ENCODE measurements at regions not wholly inside any gene's neighbourhood (a gene's known extent, or its start where the extent isn't known, plus 50 kb on each side); places are given as distances from the start of the nearest gene placed in this dataset.

DNA sequence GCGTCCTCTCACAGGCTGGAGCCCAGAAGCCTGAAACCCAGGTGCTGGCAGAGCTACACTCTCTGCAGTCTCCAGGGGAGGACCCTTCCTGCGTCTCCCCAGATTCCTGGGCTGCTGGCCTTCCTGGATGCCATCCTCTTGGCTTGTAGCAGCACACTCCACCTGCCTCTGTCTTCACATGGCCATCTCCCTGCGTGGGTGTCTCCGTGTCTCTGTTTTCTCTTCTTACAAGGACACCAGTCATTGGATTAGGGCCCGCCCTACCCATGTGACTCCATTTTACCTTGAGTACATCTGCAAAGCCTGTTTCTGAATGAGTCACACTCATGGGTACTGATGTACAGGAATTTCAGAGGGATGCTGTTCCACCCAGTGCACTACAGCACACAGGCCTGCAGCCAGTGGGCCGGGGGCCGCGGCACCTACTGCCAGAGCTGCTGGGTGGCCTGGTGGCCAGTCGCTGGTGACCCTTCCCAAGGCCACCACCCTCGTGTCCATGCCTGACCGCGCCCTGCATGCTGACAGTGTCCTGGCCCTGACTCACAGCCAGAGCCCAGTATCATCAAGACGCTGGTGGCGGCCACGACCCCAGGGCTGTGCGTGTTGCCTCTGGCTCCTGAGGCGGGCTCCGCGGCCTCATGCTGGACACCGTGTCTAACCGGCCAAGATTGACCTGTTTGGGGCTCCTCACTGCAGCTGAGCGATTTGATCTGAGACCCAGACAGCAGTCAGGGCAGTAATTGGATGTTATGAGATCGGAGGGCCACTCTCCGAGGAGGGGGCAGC is 63.6 kb upstream of the NKX1-1 start:
- DNase-seq: no peak
- Histone ChIP-seq H3K27ac (ENCODE audit: insufficient read depth, low read length, poor library complexity, severe bottlenecking) (no peak overlapping the region), H3K4me3 (ENCODE audit: insufficient read depth, low read depth, low read length, poor library complexity, severe bottlenecking) (no peak overlapping the region), H3K9me3 (ENCODE audit: control insufficient read depth, low read length) (no peaks in the 10 kb centered on the region), H3K27me3 (replicated peaks; ENCODE audit: control insufficient read depth, insufficient read depth, low read length, poor library complexity, severe bottlenecking) (peaks cover 21% of the 10 kb centered on the region), H3K36me3 (ENCODE audit: control insufficient read depth, insufficient read depth, low read length) (no peaks in the 10 kb centered on the region), H3K4me1 (ENCODE audit: control insufficient read depth, insufficient read depth, low read length, poor library complexity, severe bottlenecking) (no peaks in the 10 kb centered on the region)

DNA sequence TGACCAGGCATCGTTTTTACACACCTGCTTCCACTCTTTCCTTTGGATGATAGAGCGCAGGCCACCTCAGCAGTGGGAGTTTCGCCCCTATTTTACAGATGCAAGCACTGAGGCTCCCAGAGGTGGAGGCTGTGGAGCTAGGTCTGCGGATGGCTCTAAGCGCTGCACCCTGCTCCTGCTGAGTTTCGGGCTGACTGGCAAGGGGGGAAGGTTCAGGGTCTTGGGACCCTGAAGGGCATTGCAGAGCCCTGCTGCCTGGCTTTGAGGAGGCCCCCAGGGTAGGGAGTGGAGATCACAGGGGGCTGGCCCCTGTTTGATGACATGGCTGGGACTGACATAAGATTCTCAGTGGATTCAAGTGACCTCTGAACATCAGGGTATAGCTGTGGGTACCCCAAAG is 62.8 kb upstream of the NKX1-1 start:
- Histone ChIP-seq H3K36me3 (ENCODE audit: control insufficient read depth, insufficient read depth, low read length) (no peaks in the 10 kb centered on the region), H3K4me3 (ENCODE audit: insufficient read depth, low read depth, low read length, poor library complexity, severe bottlenecking) (no peak overlapping the region), H3K27ac (ENCODE audit: insufficient read depth, low read length, poor library complexity, severe bottlenecking) (no peak overlapping the region), H3K4me1 (ENCODE audit: control insufficient read depth, insufficient read depth, low read length, poor library complexity, severe bottlenecking) (no peaks in the 10 kb centered on the region), H3K27me3 (replicated peaks; ENCODE audit: control insufficient read depth, insufficient read depth, low read length, poor library complexity, severe bottlenecking) (peaks cover 21% of the 10 kb centered on the region), H3K9me3 (ENCODE audit: control insufficient read depth, low read length) (no peaks in the 10 kb centered on the region)
- DNase-seq: no peak

DNA sequence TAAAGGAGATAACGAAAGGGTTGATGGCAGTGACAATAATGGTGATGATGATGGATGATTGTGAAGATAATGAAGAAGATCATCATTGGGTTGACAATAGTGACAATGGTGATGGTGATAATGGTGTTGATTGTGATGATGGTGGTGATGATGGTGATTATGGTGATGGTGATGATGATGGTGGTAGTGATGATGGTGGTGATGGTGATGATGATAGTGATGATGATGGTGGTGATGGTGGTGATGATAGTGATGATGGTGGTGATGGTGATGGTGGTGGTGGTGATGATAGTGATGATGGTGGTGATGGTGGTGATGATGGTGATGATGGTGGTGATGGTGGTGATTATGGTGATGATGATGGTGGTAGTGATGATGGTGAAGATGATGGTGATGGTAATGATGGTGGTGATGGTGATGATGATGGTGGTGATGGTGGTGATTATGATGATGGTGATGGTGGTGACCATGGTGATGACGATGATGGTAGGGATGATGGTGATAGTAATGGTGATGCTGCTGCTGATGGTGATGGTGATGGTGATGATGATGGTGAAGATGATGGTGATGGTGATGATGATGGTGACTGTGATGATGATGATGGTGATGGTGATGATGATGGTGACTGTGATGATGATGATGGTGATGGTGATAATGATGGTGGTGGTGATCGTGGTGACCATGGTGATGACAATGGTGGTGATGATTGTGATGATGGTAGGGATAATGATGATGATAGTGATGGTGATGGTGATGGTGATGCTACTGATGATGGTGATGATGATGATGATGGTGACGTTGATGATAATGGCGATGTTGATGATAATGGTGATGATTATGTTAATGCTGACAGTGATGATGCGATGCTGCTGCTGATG is 61.6 kb upstream of the NKX1-1 start:
- no peak overlapping the region for H3K27ac ChIP-seq (ENCODE audit: insufficient read depth, low read length, poor library complexity, severe bottlenecking)
- DNase-seq: no peak
- H3K27me3 ChIP-seq (replicated peaks; ENCODE audit: control insufficient read depth, insufficient read depth, low read length, poor library complexity, severe bottlenecking): peaks cover 21% of the 10 kb centered on the region
- H3K4me1 ChIP-seq (ENCODE audit: control insufficient read depth, insufficient read depth, low read length, poor library complexity, severe bottlenecking): no peaks in the 10 kb centered on the region
- H3K36me3 ChIP-seq (ENCODE audit: control insufficient read depth, insufficient read depth, low read length): no peaks in the 10 kb centered on the region
- H3K9me3 ChIP-seq (ENCODE audit: control insufficient read depth, low read length): no peaks in the 10 kb centered on the region
- no peak overlapping the region for H3K4me3 ChIP-seq (ENCODE audit: insufficient read depth, low read depth, low read length, poor library complexity, severe bottlenecking)

DNA sequence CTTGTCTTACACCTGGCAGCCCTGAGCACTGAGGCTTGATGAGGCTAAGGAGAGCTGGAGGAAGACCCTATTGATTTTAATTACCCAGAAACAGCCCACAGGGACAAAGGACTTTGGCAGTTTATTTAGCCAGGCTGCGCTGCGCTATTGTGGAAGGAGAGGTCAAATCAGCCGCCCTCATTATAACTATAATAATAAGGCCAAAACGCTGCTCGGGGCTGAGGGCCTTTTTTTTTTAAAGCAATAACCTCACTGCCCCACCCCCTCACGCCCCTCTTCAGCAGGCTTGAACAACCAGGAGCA is 60.6 kb upstream of the NKX1-1 start:
- H3K4me3 ChIP-seq (ENCODE audit: insufficient read depth, low read depth, low read length, poor library complexity, severe bottlenecking): no peak overlapping the region
- H3K4me1 ChIP-seq (ENCODE audit: control insufficient read depth, insufficient read depth, low read length, poor library complexity, severe bottlenecking): no peaks in the 10 kb centered on the region
- DNase-seq: no peak
- no peak overlapping the region for H3K27ac ChIP-seq (ENCODE audit: insufficient read depth, low read length, poor library complexity, severe bottlenecking)
- H3K27me3 ChIP-seq (replicated peaks; ENCODE audit: control insufficient read depth, insufficient read depth, low read length, poor library complexity, severe bottlenecking): peaks cover 12% of the 10 kb centered on the region
- H3K9me3 ChIP-seq (ENCODE audit: control insufficient read depth, low read length): no peaks in the 10 kb centered on the region
- no peaks in the 10 kb centered on the region for H3K36me3 ChIP-seq (ENCODE audit: control insufficient read depth, insufficient read depth, low read length)

DNA sequence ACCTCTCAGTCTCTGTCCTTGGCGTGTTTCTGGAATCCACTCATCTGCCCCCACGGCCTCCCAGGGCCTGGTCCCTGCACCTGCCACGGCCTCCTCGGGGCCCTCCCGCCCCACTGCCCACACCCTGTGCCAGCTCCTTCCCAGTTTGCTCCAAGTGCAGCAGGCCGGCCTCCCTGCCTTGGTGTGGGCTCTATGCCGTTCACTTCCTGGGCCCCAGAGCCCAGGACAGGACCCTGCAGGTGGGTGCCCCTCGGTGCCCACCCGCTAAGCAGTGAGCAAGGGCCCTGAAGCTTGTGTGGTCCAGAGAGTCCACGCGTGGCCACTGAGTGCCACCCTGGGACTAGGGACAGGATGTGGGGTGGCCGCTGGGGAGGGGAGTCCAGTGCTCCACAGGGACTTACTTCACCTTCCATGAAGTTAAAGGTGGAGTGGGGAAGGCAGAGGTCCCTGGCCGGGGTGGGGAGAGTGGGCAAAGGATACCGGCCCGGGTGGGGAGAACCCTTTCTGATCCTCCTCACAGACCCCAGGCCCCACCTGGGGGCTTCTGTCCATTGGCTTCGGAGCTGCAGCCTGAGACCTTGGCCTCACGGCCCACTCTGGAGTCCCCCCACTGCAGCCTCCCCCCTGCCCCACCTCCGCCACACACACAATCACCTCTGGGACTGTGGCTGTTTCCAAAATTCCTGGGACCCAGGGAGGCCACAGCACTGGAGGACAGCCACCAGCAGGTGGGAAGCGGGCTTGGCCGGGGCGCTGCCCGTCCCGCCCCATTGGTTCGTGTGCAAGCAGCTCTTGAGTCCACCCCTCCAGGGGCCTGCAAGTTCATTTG is 60.0 kb upstream of the NKX1-1 start:
- no peaks in the 10 kb centered on the region for H3K36me3 ChIP-seq (ENCODE audit: control insufficient read depth, insufficient read depth, low read length)
- H3K27ac ChIP-seq (ENCODE audit: insufficient read depth, low read length, poor library complexity, severe bottlenecking): no peak overlapping the region
- no peak overlapping the region for H3K4me3 ChIP-seq (ENCODE audit: insufficient read depth, low read depth, low read length, poor library complexity, severe bottlenecking)
- H3K9me3 ChIP-seq (ENCODE audit: control insufficient read depth, low read length): no peaks in the 10 kb centered on the region
- no peaks in the 10 kb centered on the region for H3K4me1 ChIP-seq (ENCODE audit: control insufficient read depth, insufficient read depth, low read length, poor library complexity, severe bottlenecking)
- no peak for DNase-seq
- H3K27me3 ChIP-seq (replicated peaks; ENCODE audit: control insufficient read depth, insufficient read depth, low read length, poor library complexity, severe bottlenecking): peaks cover 10% of the 10 kb centered on the region

DNA sequence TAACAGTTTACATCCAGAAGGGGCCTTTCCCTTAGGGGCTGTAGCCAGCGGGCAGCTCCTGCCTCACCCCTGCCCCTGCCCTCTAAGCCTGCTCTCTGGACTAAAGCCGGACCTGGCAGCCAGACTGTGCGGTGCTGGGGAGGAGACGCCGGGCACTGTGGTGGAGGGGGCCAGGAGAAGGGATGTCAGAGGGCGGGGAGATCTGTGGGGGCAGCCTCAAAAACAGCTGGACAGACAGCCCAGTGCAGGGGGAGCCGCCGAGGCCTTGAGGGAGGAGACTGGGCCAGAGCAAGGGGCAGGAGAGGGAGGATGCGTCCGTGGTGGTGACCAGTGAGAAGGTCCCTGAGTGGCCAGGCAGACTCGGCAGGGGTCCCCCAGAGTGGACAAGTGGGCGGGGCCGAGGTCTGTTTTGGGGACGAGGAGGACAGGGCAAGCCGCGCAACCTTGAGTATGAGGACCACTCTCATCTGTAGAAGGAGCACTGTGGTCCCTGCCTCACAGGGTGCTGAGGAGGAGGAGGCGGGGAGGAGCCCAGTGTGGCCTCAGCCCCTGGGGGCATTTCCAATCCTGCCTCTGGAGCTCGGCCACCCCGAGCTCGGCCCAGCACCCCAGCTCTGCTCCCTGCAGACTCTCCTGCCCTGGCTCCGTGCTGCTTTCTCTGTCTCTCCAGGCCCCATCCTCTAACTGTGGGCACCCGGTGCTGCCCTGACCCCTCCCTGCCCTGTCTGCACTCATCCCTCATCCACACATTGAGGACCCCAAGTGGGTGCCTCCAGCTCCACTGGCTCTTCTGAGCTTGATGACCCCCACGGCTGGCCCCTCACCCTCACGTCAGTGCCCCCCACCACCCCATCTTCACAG is 59.2 kb upstream of the NKX1-1 start:
- no peak overlapping the region for H3K4me3 ChIP-seq (ENCODE audit: insufficient read depth, low read depth, low read length, poor library complexity, severe bottlenecking)
- no peaks in the 10 kb centered on the region for H3K9me3 ChIP-seq (ENCODE audit: control insufficient read depth, low read length)
- peaks cover 6% of the 10 kb centered on the region for H3K27me3 ChIP-seq (replicated peaks; ENCODE audit: control insufficient read depth, insufficient read depth, low read length, poor library complexity, severe bottlenecking)
- no peak for DNase-seq
- no peak overlapping the region for H3K27ac ChIP-seq (ENCODE audit: insufficient read depth, low read length, poor library complexity, severe bottlenecking)
- H3K4me1 ChIP-seq (ENCODE audit: control insufficient read depth, insufficient read depth, low read length, poor library complexity, severe bottlenecking): no peaks in the 10 kb centered on the region
- H3K36me3 ChIP-seq (ENCODE audit: control insufficient read depth, insufficient read depth, low read length): no peaks in the 10 kb centered on the region

DNA sequence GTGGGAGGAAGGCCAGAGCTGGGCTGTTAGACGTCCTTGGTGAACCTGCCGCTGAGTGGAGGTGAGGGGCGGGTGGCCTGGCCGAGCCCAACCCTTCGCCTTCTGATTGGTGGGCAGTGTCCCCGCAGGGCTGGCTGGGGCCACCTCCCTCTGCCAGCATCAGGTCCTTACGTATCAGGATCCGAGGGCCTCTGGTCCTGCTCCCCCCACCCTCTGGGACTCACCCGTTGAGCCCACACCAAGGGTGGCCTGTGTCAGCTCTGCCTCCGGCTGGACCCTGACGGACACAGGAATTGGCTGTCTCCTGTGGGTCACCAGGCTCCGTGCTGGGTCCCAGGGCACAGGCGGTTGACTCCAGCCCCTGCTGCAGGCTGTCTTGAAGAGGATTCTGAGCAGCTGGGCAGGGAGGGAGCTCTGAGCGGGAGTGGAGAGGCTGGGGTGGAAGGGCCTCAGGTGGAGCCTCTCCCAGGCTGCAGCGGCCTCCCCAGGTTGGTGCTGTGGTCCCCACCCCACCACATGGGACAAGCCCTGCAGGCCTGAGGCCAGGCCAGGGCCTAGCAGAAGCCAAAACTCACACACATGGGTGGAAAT is 58.4 kb upstream of the NKX1-1 start:
- Histone ChIP-seq H3K36me3 (ENCODE audit: control insufficient read depth, insufficient read depth, low read length) (no peaks in the 10 kb centered on the region), H3K27me3 (replicated peaks; ENCODE audit: control insufficient read depth, insufficient read depth, low read length, poor library complexity, severe bottlenecking) (peaks cover 6% of the 10 kb centered on the region), H3K9me3 (ENCODE audit: control insufficient read depth, low read length) (no peaks in the 10 kb centered on the region), H3K27ac (ENCODE audit: insufficient read depth, low read length, poor library complexity, severe bottlenecking) (no peak overlapping the region), H3K4me1 (ENCODE audit: control insufficient read depth, insufficient read depth, low read length, poor library complexity, severe bottlenecking) (no peaks in the 10 kb centered on the region), H3K4me3 (ENCODE audit: insufficient read depth, low read depth, low read length, poor library complexity, severe bottlenecking) (no peak overlapping the region)
- no peak for DNase-seq

DNA sequence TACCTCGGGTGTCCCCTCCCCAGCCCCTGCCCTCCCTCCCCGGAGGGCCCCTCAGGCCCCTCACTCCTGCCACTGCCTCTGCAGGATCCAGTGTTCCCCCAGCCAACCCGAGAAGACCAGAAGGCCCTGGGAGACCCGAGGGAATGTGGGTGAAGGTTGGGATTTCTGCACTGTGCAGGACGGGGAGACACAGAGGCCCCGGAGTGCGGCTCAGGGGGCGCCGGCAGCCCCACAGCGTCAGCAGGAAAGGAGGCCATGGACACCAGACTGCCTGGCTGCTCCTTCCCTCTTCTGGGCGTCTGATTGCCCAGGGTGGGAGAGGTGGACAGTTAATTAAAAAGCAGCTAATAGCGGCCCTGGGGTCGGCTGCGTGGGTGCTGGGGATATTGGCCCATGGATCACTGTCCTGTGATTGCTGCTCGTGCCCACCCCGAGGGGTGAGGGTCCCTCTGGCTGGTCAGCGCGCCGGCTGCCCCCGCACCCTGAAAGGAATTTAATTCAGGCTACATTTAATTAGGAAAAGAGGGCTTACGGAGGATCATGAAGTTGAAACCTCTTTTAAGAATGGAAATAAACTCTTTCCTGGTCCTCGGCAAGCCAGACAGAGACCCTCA is 57.8 kb upstream of the NKX1-1 start:
- Histone ChIP-seq H3K4me3 (ENCODE audit: insufficient read depth, low read depth, low read length, poor library complexity, severe bottlenecking) (no peak overlapping the region), H3K27ac (ENCODE audit: insufficient read depth, low read length, poor library complexity, severe bottlenecking) (no peak overlapping the region), H3K4me1 (ENCODE audit: control insufficient read depth, insufficient read depth, low read length, poor library complexity, severe bottlenecking) (no peaks in the 10 kb centered on the region), H3K9me3 (ENCODE audit: control insufficient read depth, low read length) (no peaks in the 10 kb centered on the region), H3K36me3 (ENCODE audit: control insufficient read depth, insufficient read depth, low read length) (no peaks in the 10 kb centered on the region), H3K27me3 (replicated peaks; ENCODE audit: control insufficient read depth, insufficient read depth, low read length, poor library complexity, severe bottlenecking) (peaks cover 12% of the 10 kb centered on the region)
- no peak for DNase-seq
